ENCODE measurements at regions not wholly inside any gene's neighbourhood (a gene's known extent, or its start where the extent isn't known, plus 50 kb on each side); places are given as distances from the start of the nearest gene placed in this dataset.

DNA sequence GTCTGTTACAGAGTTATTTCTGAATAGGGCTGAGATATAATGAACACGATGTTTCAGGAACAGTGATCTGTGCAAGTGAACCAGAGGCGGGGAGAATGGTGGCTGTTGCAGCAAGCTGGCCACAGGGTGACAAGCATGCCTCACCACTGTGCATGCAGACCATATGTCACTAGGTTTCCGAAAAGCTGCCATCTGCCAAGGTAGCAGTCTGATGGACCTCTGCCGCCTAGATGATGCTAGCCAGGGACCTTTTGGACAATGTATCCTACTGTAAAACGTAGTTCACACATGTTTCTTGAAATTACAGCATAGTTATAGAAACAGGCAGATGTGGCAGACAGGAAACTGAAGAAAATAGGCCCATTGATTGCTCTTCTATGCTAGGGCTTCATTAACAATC lies 204.2 kb upstream of the RRP15 start:
- Histone ChIP-seq H3K27me3 (no peaks in the 10 kb centered on the region), H3K36me3 (no peaks in the 10 kb centered on the region), H3K9me3 (no peaks in the 10 kb centered on the region), H3K27ac (replicated peaks in 1 of 4) (no peak overlapping the region), H3K4me3 (no peak overlapping the region), H3K4me1 (no peaks in the 10 kb centered on the region)
- no peak for DNase-seq (ENCODE audit: extremely low spot score)
- TF ChIP-seq, protein P1, sequence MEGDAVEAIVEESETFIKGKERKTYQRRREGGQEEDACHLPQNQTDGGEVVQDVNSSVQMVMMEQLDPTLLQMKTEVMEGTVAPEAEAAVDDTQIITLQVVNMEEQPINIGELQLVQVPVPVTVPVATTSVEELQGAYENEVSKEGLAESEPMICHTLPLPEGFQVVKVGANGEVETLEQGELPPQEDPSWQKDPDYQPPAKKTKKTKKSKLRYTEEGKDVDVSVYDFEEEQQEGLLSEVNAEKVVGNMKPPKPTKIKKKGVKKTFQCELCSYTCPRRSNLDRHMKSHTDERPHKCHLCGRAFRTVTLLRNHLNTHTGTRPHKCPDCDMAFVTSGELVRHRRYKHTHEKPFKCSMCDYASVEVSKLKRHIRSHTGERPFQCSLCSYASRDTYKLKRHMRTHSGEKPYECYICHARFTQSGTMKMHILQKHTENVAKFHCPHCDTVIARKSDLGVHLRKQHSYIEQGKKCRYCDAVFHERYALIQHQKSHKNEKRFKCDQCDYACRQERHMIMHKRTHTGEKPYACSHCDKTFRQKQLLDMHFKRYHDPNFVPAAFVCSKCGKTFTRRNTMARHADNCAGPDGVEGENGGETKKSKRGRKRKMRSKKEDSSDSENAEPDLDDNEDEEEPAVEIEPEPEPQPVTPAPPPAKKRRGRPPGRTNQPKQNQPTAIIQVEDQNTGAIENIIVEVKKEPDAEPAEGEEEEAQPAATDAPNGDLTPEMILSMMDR (IDR thresholded peaks at IDR 0.05): no peak
- no peak for TF ChIP-seq POLR2A (IDR thresholded peaks at IDR 0.05; ENCODE audit: low read depth)
- TF ChIP-seq EP300 (IDR thresholded peaks at IDR 0.05): no peak
- TF ChIP-seq POLR2AphosphoS5 (IDR thresholded peaks at IDR 0.05): no peak
- 87% methylated on average over 5 of the region's 5 CpGs for WGBS
- intact Hi-C loops (cut with DNase I): no loop called here

DNA sequence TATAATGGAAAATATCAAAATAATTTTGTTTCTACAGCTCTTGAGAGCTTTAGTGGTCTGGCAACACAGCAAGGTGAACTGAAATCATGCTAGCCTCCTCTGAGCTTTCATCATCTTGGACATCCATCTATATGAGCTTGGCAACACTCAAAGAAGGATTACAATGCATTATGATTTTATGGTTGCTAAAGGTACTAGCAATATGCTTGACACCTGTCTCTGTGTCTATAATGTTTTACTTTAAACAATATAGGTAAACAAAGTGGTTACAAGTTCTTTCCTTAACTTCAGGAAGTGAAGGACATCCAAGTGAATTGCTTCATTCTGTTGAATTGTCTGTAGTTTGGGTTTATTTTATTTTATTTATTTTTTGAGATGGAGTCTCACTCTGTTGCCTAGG lies 203.7 kb upstream of the RRP15 start:
- Histone ChIP-seq H3K4me3 (no peak overlapping the region), H3K27ac (replicated peaks in 1 of 4) (no peak overlapping the region), H3K4me1 (no peaks in the 10 kb centered on the region), H3K27me3 (no peaks in the 10 kb centered on the region), H3K9me3 (no peaks in the 10 kb centered on the region), H3K36me3 (no peaks in the 10 kb centered on the region)
- TF ChIP-seq POLR2A (IDR thresholded peaks at IDR 0.05; ENCODE audit: low read depth) (no peak), EP300 (IDR thresholded peaks at IDR 0.05) (no peak), POLR2AphosphoS5 (IDR thresholded peaks at IDR 0.05) (no peak)
- TF ChIP-seq, protein P1 (IDR thresholded peaks at IDR 0.05): no peak
- intact Hi-C loops (cut with DNase I): no loop called here
- DNase-seq (ENCODE audit: extremely low spot score): no peak

DNA sequence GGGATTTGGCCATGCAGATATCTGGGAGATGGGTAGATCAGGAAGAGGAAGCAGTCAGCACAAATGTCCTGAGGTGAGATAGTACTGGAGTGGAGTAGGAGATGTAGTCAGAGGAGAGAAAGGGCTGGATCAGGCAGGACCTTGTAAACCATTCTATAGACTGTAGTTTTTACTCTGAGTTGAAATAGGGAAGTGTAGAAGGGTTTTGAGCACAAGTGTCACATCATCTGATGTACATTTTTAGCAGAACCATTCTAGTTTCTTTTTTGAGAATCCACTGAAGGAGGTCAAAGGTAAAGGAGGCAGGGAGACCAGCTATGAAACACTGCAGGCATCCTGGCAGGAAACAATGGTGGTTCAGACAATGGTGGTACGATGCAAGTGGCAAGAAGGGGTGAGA lies 194.6 kb upstream of the RRP15 start:
- intact Hi-C loops (cut with DNase I): no loop called here
- Histone ChIP-seq H3K9me3 (no peaks in the 10 kb centered on the region), H3K36me3 (no peaks in the 10 kb centered on the region), H3K27me3 (no peaks in the 10 kb centered on the region), H3K27ac (replicated peaks in 1 of 4) (no peak overlapping the region), H3K4me3 (no peak overlapping the region), H3K4me1 (no peaks in the 10 kb centered on the region)
- WGBS: 93% methylated on average over 1 of the region's 1 CpG
- TF ChIP-seq POLR2A (IDR thresholded peaks at IDR 0.05; ENCODE audit: low read depth) (no peak), POLR2AphosphoS5 (IDR thresholded peaks at IDR 0.05) (no peak), EP300 (IDR thresholded peaks at IDR 0.05) (no peak)
- TF ChIP-seq, protein P1 (IDR thresholded peaks at IDR 0.05): no peak
- no peak for DNase-seq (ENCODE audit: extremely low spot score)

DNA sequence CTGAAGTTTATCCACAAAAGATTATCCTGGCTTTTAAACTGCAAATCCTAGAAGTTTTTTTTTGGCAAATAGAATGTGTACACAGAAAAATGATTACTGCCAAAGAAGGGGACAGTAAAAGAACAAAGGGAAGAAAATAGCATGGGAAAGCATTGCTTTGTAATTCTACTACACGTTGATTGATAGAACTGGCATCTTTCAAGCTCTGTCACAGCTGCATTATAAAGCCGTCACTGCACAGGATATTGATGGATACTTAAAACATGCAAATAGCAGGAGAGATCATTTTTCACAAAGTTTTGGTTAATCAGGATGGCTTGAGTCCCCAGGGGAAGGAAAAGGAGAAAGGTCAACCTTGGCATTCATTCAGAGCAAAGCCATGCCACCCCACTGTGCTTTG lies 183.7 kb upstream of the RRP15 start:
- Histone ChIP-seq H3K4me3 (no peak overlapping the region), H3K36me3 (no peaks in the 10 kb centered on the region), H3K4me1 (no peaks in the 10 kb centered on the region), H3K27me3 (no peaks in the 10 kb centered on the region), H3K27ac (replicated peaks in 1 of 4) (no peak overlapping the region), H3K9me3 (peaks cover 0 to 9% (median 2%) of the 10 kb centered on the region in 4 donors)
- TF ChIP-seq, protein P1 (IDR thresholded peaks at IDR 0.05): no peak
- TF ChIP-seq POLR2A (IDR thresholded peaks at IDR 0.05; ENCODE audit: low read depth) (no peak), POLR2AphosphoS5 (IDR thresholded peaks at IDR 0.05) (no peak), EP300 (IDR thresholded peaks at IDR 0.05) (no peak)
- DNase-seq (ENCODE audit: extremely low spot score): no peak
- WGBS: 74% methylated on average over 2 of the region's 2 CpGs
- intact Hi-C loops (cut with DNase I): no loop called here

DNA sequence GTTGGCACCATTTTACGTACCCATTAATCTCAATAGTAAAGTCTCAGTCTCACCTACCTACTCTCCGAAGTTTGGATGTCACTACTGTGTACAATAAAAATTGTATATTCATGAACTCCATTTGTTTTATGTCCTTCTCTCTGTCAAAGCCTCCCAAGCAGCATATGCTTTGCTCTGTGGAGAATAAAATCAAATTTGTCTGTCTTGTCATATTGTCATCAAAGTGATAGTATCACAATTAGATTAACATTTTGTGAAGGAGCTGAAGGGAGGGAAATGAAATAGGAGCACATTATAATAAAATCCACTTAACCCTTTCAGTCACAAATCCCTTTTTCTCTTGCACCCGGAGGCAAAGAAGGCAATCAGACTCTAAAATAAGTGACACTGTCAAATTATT lies 177.1 kb upstream of the RRP15 start:
- Histone ChIP-seq H3K9me3 (no peaks in the 10 kb centered on the region), H3K4me3 (no peak overlapping the region), H3K27ac (replicated peaks in 1 of 4) (no peak overlapping the region), H3K27me3 (no peaks in the 10 kb centered on the region), H3K4me1 (no peaks in the 10 kb centered on the region), H3K36me3 (no peaks in the 10 kb centered on the region)
- DNase-seq (ENCODE audit: extremely low spot score): no peak
- TF ChIP-seq, protein P1 (IDR thresholded peaks at IDR 0.05): no peak
- TF ChIP-seq POLR2AphosphoS5 (IDR thresholded peaks at IDR 0.05) (no peak), POLR2A (IDR thresholded peaks at IDR 0.05; ENCODE audit: low read depth) (no peak), EP300 (IDR thresholded peaks at IDR 0.05) (no peak)
- intact Hi-C loops (cut with DNase I): no loop called here
- WGBS: 53% methylated on average over 3 of the region's 3 CpGs

All from esophagus muscularis mucosa (tissue), 4 donors.